Activated naive CD8-positive, alpha-beta T cell treated with anti-CD3 and anti-CD28 coated beads, Interleukin-2, amount 50 U/mL, for 24 hours (primary cell): ENCODE measurements at regions not wholly inside any gene's neighbourhood (a gene's known extent, or its start where the extent isn't known, plus 50 kb on each side); places are given as distances from the start of the nearest gene placed in this dataset.
A peak's percentile ranks its signal among the peaks of the same experiment; 100 is the strongest.

Experiments
- ATAC-seq: fragments of 150-1000 bp; cut with Tn5 transposase; one replicate; pipeline ENCODE4 v1.10.0; 2021
- DNase-seq: peaks from one replicate; pipeline ENCODE4 v3.0.0; 2021
- H3K27ac Mint-ChIP-seq: one replicate; pipeline ENCODE4 v1.8.0; 2021; ENCODE audit warnings: mild to moderate bottlenecking, mixed read lengths
- H3K27me3 Mint-ChIP-seq: one replicate; pipeline ENCODE4 v1.8.0; 2021; ENCODE audit warnings: mixed read lengths
- H3K36me3 Mint-ChIP-seq: one replicate; pipeline ENCODE4 v1.8.0; 2021; ENCODE audit warnings: low read depth, mixed read lengths
- H3K4me1 Mint-ChIP-seq: one replicate; pipeline ENCODE4 v1.8.0; 2021; ENCODE audit warnings: mixed read lengths
- H3K4me3 Mint-ChIP-seq: one replicate; pipeline ENCODE4 v1.8.0; 2021; ENCODE audit warnings: mild to moderate bottlenecking, moderate library complexity, mixed read lengths
- H3K9me3 Mint-ChIP-seq: one replicate; pipeline ENCODE4 v1.8.0; 2021; ENCODE audit warnings: mixed read lengths

GRCh38 chr12:107451246-107451645, 234.4 kb upstream of the PWP1 start:
- ATAC-seq = no peak
- no peak overlapping the region for H3K27ac Mint-ChIP-seq
- peaks cover 5% of the 10 kb centered on the region for H3K36me3 Mint-ChIP-seq
- no peaks in the 10 kb centered on the region for H3K27me3 Mint-ChIP-seq
- no peak for DNase-seq
- peaks cover 4% of the 10 kb centered on the region for H3K9me3 Mint-ChIP-seq
- no peak overlapping the region for H3K4me3 Mint-ChIP-seq
- no peaks in the 10 kb centered on the region for H3K4me1 Mint-ChIP-seq

GRCh38 chr12:107454109-107454830, 231.3 kb upstream of the PWP1 start:
- no peaks in the 10 kb centered on the region for H3K4me1 Mint-ChIP-seq
- H3K36me3 Mint-ChIP-seq = peaks cover 5% of the 10 kb centered on the region
- no peak overlapping the region for H3K27ac Mint-ChIP-seq
- H3K9me3 Mint-ChIP-seq = peaks cover 4% of the 10 kb centered on the region
- no peak overlapping the region for H3K4me3 Mint-ChIP-seq
- H3K27me3 Mint-ChIP-seq = no peaks in the 10 kb centered on the region
- no peak for ATAC-seq
- no peak for DNase-seq

DNA sequence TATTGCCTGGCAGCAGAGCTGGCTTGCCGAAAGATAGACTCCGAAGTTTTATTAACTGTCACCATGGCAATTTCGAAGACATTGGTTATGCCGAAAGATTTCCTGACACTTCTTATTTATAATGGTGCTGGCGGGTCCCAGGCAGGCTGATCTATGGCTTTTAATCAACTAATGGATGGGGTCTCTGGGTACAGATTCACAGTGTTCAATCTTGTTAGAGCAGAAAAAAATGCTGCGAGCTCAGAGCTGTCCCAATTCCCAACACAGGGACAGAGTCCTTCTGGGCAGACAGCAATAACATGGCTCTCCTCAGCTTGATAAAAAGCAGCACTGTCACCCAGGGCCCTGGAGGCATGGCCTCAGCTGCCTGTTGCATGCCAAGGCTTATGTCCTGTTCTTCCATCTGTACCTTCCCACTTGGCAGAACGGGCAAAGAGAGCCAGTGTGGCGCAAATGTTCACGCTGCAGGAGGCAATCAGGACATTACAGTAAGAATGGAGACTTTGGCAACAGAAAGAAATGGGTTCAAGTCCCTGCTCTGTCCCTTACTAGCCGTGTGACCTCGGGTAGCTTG, 228.2 kb upstream of the PWP1 start:
- Mint-ChIP-seq H3K27ac (no peak overlapping the region), H3K9me3 (no peaks in the 10 kb centered on the region), H3K4me1 (peaks cover 9% of the 10 kb centered on the region), H3K4me3 (no peak overlapping the region), H3K36me3 (peaks cover 3% of the 10 kb centered on the region), H3K27me3 (no peaks in the 10 kb centered on the region)
- DNase-seq (no peak), ATAC-seq (no peak)

DNA sequence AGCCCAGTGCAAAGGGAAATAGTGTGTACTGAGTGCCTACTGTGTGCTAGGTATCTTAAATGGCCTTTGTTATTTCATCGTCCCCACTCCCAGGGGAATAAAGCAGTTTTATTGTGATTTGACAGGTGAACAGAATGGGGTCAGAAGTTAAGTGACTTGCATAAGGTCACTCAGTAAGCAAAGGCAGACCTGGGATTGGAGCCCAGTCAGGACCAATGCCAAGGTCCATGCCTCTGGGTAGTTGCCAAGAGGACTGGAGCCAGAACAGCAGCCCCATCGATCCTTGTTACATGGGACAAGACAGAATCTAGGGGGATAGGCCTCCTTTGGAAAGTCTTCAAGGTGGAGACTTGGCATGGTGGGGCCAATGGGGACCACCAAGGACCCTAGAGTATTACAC, 227.4 kb upstream of the PWP1 start:
- DNase-seq (no peak), ATAC-seq (no peak)
- H3K4me1 Mint-ChIP-seq = peaks cover 9% of the 10 kb centered on the region
- no peaks in the 10 kb centered on the region for H3K9me3 Mint-ChIP-seq
- H3K27me3 Mint-ChIP-seq = no peaks in the 10 kb centered on the region
- H3K36me3 Mint-ChIP-seq = no peaks in the 10 kb centered on the region
- no peak overlapping the region for H3K27ac Mint-ChIP-seq
- H3K4me3 Mint-ChIP-seq = no peak overlapping the region

- H3K36me3 Mint-ChIP-seq = no peaks in the 10 kb centered on the region
- no peak for ATAC-seq
Measured at GRCh38 chr12:107458990-107459389, 226.6 kb upstream of the PWP1 start.

DNA sequence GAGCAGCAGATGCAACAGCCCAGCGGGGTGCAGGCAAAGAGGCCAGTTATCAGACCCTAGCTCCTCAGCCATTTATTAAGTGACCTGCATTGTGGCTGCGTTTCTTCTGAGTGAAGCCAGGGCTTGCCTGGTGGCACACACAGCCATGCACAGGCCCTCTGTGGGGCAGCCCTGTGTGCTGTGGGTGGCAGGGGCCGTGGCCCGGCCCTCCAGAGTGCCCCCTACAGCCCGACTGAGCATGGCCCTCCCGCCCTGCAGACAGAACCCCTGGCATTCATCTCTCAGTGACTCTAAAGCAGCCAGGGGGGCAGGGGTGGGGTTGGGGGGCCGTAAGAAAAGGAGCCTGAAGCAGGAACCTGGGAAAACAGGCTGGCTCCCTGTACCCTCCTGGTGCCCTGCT, 226.0 kb upstream of the PWP1 start:
- Mint-ChIP-seq H3K9me3 (no peaks in the 10 kb centered on the region), H3K27ac (no peak overlapping the region)

More at GRCh38 chr12:107458990-107459389, 226.6 kb upstream of the PWP1 start:
- Mint-ChIP-seq H3K27me3 (no peaks in the 10 kb centered on the region), H3K4me1 (peaks cover 9% of the 10 kb centered on the region), H3K4me3 (no peak overlapping the region), H3K9me3 (no peaks in the 10 kb centered on the region), H3K27ac (no peak overlapping the region)
- DNase-seq = no peak

DNA sequence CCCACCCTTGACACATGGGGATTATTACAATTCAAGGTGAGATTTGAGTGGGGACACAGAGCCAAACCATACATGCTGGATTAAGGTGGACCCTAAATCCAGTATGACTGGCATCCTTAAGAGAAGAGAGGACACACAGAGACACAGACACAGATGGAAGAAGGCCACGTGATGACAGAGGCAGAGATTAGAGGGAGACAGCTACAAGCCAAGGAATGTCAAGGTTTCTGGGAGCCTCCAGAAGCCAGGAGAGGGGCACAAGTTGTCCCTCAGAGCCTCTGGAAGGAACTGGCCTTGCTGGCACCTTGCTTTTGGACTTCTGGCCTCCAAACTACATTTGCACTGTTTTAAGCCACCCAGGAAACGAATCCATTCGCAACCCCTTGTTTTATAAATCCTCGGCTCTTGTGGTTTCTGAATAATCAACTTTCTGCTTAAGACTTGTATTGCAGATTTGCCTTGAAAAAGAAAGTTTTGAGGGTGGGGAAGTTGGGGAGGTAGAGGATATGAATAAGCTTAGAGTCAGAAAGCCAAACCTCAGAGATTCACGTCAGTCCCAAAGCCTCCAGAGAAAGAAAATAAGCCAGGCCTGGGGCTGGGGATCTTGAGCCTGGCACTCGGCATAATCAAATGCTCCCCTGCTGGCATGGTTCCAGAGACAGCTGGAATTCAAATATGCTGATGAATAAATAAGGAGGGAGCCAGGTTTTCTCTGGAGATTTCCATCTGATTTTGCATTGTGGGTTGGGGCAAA, 224.2 kb upstream of the PWP1 start:
- no peaks in the 10 kb centered on the region for H3K36me3 Mint-ChIP-seq
- no peaks in the 10 kb centered on the region for H3K27me3 Mint-ChIP-seq
- no peak overlapping the region for H3K4me3 Mint-ChIP-seq
- ATAC-seq = no peak
- no peak for DNase-seq
- H3K27ac Mint-ChIP-seq = no peak overlapping the region
- H3K9me3 Mint-ChIP-seq = no peaks in the 10 kb centered on the region
- H3K4me1 Mint-ChIP-seq = peaks cover 16% of the 10 kb centered on the region

More for the DNA sequence above, 226.0 kb upstream of the PWP1 start:
- Mint-ChIP-seq H3K4me1 (peaks cover 9% of the 10 kb centered on the region), H3K4me3 (no peak overlapping the region), H3K27me3 (no peaks in the 10 kb centered on the region), H3K36me3 (no peaks in the 10 kb centered on the region)
- ATAC-seq (no peak), DNase-seq (no peak)

DNA sequence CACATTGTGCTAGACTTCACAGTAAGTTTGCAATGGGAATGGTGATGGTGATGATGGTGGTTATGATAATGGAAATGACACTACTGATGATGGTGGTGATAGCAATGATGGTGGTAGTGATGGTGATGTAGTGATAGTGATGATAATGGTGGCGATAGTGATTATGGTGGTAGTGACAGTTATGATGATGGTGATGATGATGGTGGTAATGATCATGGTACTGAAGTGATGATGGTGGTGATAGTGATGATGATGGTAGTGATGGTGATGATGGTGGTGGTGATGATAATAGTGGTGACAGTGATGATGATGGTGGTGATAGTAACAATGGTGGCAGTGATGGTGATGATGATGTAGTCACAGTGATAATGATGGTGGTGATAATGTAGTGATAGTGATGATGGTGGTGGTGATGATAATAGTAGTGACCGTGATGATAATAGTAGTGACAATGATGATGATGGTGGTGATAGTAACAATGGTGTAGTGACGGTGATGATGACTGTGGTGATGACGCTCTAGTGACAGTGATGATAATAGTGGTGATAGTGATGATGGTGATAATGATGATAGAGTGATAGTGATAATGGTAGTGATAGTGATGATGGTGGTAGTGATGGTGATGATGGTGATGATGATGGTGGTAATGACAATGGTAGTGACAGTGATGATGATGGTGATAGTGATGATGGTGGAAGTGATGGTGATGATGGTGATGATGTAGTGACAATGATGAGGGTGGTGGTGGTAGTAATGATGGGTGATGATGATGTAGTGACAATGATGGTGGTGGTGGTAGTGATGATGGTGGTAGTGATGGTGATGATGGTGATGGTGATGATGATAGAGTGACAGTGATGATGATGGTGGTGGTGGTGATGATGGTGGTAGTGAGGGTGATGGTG, 222.9 kb upstream of the PWP1 start:
- Mint-ChIP-seq H3K27ac (no peak overlapping the region), H3K36me3 (no peaks in the 10 kb centered on the region), H3K27me3 (no peaks in the 10 kb centered on the region), H3K4me3 (no peak overlapping the region), H3K4me1 (peaks cover 16% of the 10 kb centered on the region), H3K9me3 (no peaks in the 10 kb centered on the region)
- no peak for ATAC-seq
- no peak for DNase-seq

GRCh38 chr12:107464644-107465043, 221.0 kb upstream of the PWP1 start:
- H3K27me3 Mint-ChIP-seq = no peaks in the 10 kb centered on the region
- no peak overlapping the region for H3K27ac Mint-ChIP-seq
- H3K9me3 Mint-ChIP-seq = no peaks in the 10 kb centered on the region
- DNase-seq (no peak), ATAC-seq (no peak)
- no peaks in the 10 kb centered on the region for H3K36me3 Mint-ChIP-seq
- H3K4me3 Mint-ChIP-seq = no peak overlapping the region
- peaks cover 23% of the 10 kb centered on the region for H3K4me1 Mint-ChIP-seq

DNA sequence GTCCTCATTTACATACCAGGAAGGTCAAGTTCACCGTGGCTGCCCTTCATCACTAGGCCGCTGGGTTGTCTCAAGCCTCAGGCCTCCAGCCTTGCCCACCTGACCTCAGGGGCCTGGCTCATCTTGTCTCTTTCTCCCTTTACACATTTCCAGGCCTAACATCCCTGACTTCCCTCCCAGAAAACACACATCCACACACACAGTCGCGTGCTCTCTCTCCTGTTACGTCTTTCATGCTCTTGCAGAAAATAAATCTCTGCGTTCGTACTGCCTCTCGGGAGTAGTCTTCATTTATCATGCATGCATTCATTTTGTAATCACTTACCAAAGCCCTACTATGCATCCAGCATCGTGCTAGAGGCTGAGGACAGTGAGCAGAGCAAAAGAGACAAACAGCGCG, 220.0 kb upstream of the PWP1 start:
- no peaks in the 10 kb centered on the region for H3K27me3 Mint-ChIP-seq
- ATAC-seq = no peak
- no peak overlapping the region for H3K27ac Mint-ChIP-seq
- H3K9me3 Mint-ChIP-seq = no peaks in the 10 kb centered on the region
- H3K4me1 Mint-ChIP-seq = peaks cover 23% of the 10 kb centered on the region
- H3K4me3 Mint-ChIP-seq = no peak overlapping the region
- no peak for DNase-seq
- H3K36me3 Mint-ChIP-seq = no peaks in the 10 kb centered on the region

GRCh38 chr12:107467716-107468115, 217.9 kb upstream of the PWP1 start:
- no peaks in the 10 kb centered on the region for H3K9me3 Mint-ChIP-seq
- no peaks in the 10 kb centered on the region for H3K36me3 Mint-ChIP-seq
- no peak overlapping the region for H3K27ac Mint-ChIP-seq
- ATAC-seq (no peak), DNase-seq (no peak)
- peaks cover 14% of the 10 kb centered on the region for H3K4me1 Mint-ChIP-seq
- no peak overlapping the region for H3K4me3 Mint-ChIP-seq
- no peaks in the 10 kb centered on the region for H3K27me3 Mint-ChIP-seq

GRCh38 chr12:107468182-107468581, 217.4 kb upstream of the PWP1 start:
- Mint-ChIP-seq H3K9me3 (no peaks in the 10 kb centered on the region), H3K4me1 (peaks cover 14% of the 10 kb centered on the region), H3K27ac (peak overlapping the region; percentile 3), H3K4me3 (no peak overlapping the region), H3K36me3 (no peaks in the 10 kb centered on the region), H3K27me3 (no peaks in the 10 kb centered on the region)
- ATAC-seq = no peak
- no peak for DNase-seq

DNA sequence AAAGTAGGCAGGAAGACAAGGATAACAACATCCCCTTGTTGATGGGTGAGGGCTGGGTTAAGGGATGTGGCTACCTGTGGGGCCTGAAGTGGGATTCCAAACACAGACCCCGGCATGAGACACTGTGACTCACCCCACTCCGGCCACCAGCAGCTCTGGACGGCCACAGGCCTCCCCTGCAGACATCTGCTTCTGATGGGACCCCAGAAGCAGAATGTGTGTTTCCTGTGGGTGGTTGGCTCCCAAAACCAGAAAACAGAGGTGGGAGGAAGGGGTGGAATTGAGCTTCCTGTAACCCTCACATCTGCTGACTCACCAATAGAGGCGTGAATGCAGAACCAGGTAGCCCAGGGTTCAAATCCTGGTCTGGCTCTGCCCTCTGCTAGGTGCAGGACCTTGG, 216.6 kb upstream of the PWP1 start:
- Mint-ChIP-seq H3K4me3 (no peak overlapping the region), H3K36me3 (no peaks in the 10 kb centered on the region), H3K9me3 (no peaks in the 10 kb centered on the region), H3K27ac (no peak overlapping the region), H3K27me3 (no peaks in the 10 kb centered on the region), H3K4me1 (peaks cover 14% of the 10 kb centered on the region)
- DNase-seq (no peak), ATAC-seq (no peak)

DNA sequence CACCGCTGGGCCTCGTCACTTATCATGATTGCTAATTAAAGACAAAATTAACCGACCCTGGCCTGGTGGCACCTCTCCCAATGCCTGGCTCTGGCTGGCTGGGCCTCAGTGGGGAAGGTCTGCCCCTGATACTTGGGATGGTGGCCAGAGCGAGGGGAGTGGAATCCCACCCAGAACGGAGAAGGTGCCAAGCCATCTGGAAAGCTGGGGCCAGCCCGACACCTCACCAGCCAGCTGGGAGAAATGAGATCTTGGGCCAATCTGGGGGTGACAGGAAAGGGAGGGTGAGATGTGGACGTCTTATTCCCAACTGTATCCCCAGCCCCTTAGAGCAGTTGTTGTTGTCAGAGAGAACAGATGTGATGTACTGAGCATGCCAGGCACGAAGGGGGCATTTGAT, 215.0 kb upstream of the PWP1 start:
- Mint-ChIP-seq H3K4me3 (no peak overlapping the region), H3K36me3 (no peaks in the 10 kb centered on the region), H3K27ac (no peak overlapping the region), H3K9me3 (no peaks in the 10 kb centered on the region), H3K4me1 (peaks cover 27% of the 10 kb centered on the region), H3K27me3 (no peaks in the 10 kb centered on the region)
- ATAC-seq = no peak
- DNase-seq = no peak
